Mesendoderm (in vitro differentiated cells): ENCODE measurements at regions not wholly inside any gene's neighbourhood (a gene's known extent, or its start where the extent isn't known, plus 50 kb on each side); places are given as distances from the start of the nearest gene placed in this dataset.
A peak's percentile ranks its signal among the peaks of the same experiment; 100 is the strongest.

ENCODE experiments used
- DNase-seq: peaks from one replicate; pipeline ENCODE4 v3.0.0; 2013
- H2AK5ac ChIP-seq: 2 replicates; pipeline ENCODE4 v1.6.1; 2013; ENCODE audit warnings: low read length, inconsistent platforms
- H2BK120ac ChIP-seq: 2 replicates; pipeline ENCODE4 v1.6.1; 2013; ENCODE audit warnings: low read depth, mild to moderate bottlenecking, low read length, moderate library complexity, mixed read lengths
- H2BK15ac ChIP-seq: replicated peaks from 2 replicates; pipeline ENCODE4 v1.6.1; 2013; ENCODE audit warnings: low read depth, mild to moderate bottlenecking, moderate library complexity
- H2BK5ac ChIP-seq: 2 replicates; pipeline ENCODE4 v1.6.1; 2013; ENCODE audit warnings: low read length, inconsistent platforms
- H3K18ac ChIP-seq: 2 replicates; pipeline ENCODE4 v1.6.1; 2013; ENCODE audit warnings: mild to moderate bottlenecking, low read length, mixed read lengths
- H3K23ac ChIP-seq: one replicate; pipeline ENCODE4 v1.6.1; 2013; ENCODE audit warnings: low read length
- H3K27ac ChIP-seq: 2 replicates; pipeline ENCODE4 v1.5.1; 2013; ENCODE audit warnings: low read depth, mild to moderate bottlenecking, inconsistent platforms, low read length, moderate library complexity
- H3K27me3 ChIP-seq: 2 replicates; pipeline ENCODE4 v1.6.1; 2013; ENCODE audit warnings: low read length, control low read depth, mild to moderate bottlenecking, inconsistent platforms; ENCODE audit not compliant: insufficient read depth, poor library complexity
- H3K36me3 ChIP-seq: 2 replicates; pipeline ENCODE4 v1.6.1; 2013; ENCODE audit warnings: low read length, inconsistent platforms; ENCODE audit not compliant: control insufficient read depth, insufficient read depth
- H3K4ac ChIP-seq: one replicate; pipeline ENCODE4 v1.6.1; 2013; ENCODE audit warnings: low read depth, mild to moderate bottlenecking, low read length, moderate library complexity
- H3K4me1 ChIP-seq: 2 replicates; pipeline ENCODE4 v1.6.1; 2013; ENCODE audit warnings: low read depth, low read length, inconsistent platforms; ENCODE audit not compliant: control insufficient read depth
- H3K4me2 ChIP-seq: 2 replicates; pipeline ENCODE4 v1.6.1; 2013; ENCODE audit warnings: low read length
- H3K4me3 ChIP-seq: 2 replicates; pipeline ENCODE4 v1.5.1; 2013; ENCODE audit warnings: mild to moderate bottlenecking, low read length
- H3K56ac ChIP-seq: one replicate; pipeline ENCODE4 v1.6.1; 2013; ENCODE audit warnings: low read length
- H3K79me1 ChIP-seq: 2 replicates; pipeline ENCODE4 v1.6.1; 2013; ENCODE audit warnings: low read length, inconsistent platforms
- H3K79me2 ChIP-seq: 2 replicates; pipeline ENCODE4 v1.6.1; 2013; ENCODE audit warnings: mild to moderate bottlenecking, low read length; ENCODE audit not compliant: control insufficient read depth, insufficient read depth
- H3K9ac ChIP-seq: 2 replicates; pipeline ENCODE4 v1.6.1; 2013; ENCODE audit warnings: low read length, inconsistent platforms
- H4K5ac ChIP-seq: one replicate; pipeline ENCODE4 v1.6.1; 2013; ENCODE audit warnings: low read length
- H4K8ac ChIP-seq: one replicate; pipeline ENCODE4 v1.6.1; 2013; ENCODE audit warnings: low read depth, mild to moderate bottlenecking, control low read depth, low read length, moderate library complexity
- whole genome bisulfite sequencing: extraction: QIAGEN DNeasy Blood & Tissue Kit; methylation state at CpG from one replicate; pipeline ENCODE4 v1.1.7; 2013; ENCODE audit warnings: low lambda C conversion rate, missing lambda C conversion rate; ENCODE audit not compliant: insufficient coverage; ENCODE audit errors: extremely low coverage; 5-methylcytosine and 5-hydroxymethylcytosine counted together

DNA sequence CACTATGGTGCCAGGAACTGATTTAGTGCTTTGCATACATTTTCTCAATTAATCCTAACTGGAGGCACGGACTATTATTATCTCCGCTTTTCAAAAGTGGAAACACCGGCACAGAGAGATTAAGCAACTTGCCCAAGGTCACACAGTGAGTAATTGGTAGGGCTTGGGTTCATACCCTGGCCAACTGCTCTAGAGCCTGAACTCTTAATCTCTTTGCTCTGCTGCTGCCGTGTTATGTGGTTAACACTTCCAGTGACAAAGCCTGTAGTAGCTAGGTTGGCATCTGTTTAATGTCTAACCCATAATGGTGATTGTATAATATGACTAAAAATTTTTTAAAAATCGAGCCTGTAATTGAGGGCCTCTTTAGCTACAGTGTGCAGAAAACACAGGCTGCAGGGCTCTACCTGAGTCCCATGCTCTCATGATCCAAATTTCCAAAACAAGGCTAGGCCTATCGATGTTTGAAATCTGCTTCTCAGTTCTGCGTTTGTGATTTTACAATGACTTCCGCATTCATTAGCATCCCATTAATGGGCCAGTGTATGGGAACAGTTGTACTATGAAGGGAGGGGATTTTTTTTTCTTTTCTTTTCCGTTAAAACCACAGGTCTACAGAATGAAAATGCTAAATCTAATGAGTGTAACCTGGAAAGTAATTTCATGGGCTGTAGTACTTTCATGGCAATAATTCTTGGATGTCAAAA, 219.3 kb upstream of the JADE1 start:
- no peak overlapping the region for H2BK120ac ChIP-seq
- no peak overlapping the region for H2AK5ac ChIP-seq
- H3K27me3 ChIP-seq, result no peaks in the 10 kb centered on the region
- no peak overlapping the region for H3K4me3 ChIP-seq
- no peak overlapping the region for H4K5ac ChIP-seq
- no peak overlapping the region for H3K27ac ChIP-seq
- H3K56ac ChIP-seq, result no peak overlapping the region
- no peak overlapping the region for H3K18ac ChIP-seq
- H3K23ac ChIP-seq, result no peak overlapping the region
- H3K79me1 ChIP-seq, result no peaks in the 10 kb centered on the region
- H2BK5ac ChIP-seq, result no peak overlapping the region
- H3K79me2 ChIP-seq, result no peaks in the 10 kb centered on the region
- H3K36me3 ChIP-seq, result no peaks in the 10 kb centered on the region
- no peak overlapping the region for H3K4me2 ChIP-seq
- H3K4ac ChIP-seq, result no peak overlapping the region
- H3K9ac ChIP-seq, result no peak overlapping the region
- no peaks in the 10 kb centered on the region for H3K4me1 ChIP-seq
- no peak overlapping the region for H4K8ac ChIP-seq
- no CpG with 5 or more reads among the region's 9 CpGs for WGBS
- DNase-seq, result no peak
- H2BK15ac ChIP-seq, result no peak overlapping the region

DNA sequence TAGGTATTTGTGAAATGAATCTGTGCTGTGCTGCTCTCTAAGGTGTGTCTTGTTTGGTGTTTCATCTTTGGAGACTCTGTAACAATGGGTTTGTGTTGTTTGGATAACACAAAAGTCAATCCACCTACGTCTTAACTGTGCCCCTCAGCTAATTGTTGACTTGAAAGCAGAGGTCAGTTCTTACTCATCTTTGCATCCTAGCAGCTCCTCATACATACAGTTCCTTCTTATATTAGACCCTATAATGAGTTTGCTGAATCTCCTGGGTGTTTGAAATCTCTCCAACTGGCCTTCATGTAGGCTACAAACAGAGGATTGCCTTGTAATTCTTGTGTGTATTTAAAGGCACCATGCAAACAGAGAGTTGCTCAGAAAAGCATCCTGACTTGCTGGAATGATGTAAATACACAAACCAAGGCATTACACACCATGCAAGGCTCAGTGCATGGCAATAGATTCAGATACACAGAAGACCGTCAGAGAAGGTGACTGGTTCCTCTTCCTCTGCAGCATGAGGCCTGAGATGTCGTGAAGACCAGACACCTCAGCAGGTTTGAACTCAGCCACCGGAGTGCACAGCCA, 220.0 kb upstream of the JADE1 start:
- H2BK5ac ChIP-seq, result no peak overlapping the region

DNA sequence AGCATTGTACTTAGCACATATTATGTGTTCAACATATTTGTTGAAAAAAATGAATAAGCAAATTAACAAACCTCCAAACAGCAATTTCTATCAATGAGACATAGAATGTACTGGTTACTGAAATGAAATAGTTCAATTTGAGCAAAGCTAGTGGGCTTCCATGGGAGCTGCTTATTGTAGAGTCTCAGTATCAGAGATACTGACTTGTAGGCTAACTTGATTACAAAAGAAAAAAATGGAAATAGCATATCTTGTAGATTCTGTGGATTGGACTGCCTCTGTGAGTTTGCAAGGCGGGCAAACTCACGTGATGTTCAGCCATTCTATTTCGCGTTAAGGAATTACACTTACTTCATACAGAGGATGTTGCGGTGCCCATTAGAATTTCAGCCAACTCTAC, 222.1 kb upstream of the JADE1 start:
- Histone ChIP-seq H3K27ac (no peak overlapping the region), H4K8ac (no peak overlapping the region), H3K4ac (no peak overlapping the region), H3K4me1 (no peaks in the 10 kb centered on the region), H2AK5ac (no peak overlapping the region), H3K23ac (no peak overlapping the region), H2BK15ac (no peak overlapping the region), H3K36me3 (no peaks in the 10 kb centered on the region), H3K27me3 (no peaks in the 10 kb centered on the region), H4K5ac (no peak overlapping the region), H3K4me3 (no peak overlapping the region), H2BK120ac (no peak overlapping the region), H3K56ac (no peak overlapping the region), H3K79me2 (no peaks in the 10 kb centered on the region), H3K18ac (no peak overlapping the region), H3K79me1 (no peaks in the 10 kb centered on the region), H3K9ac (no peak overlapping the region), H3K4me2 (no peak overlapping the region), H2BK5ac (no peak overlapping the region)
- no peak for DNase-seq
- no CpG with 5 or more reads among the region's 5 CpGs for whole genome bisulfite sequencing

More for the DNA sequence above, 220.0 kb upstream of the JADE1 start:
- Histone ChIP-seq H3K4me2 (no peak overlapping the region), H2BK15ac (no peak overlapping the region), H3K36me3 (no peaks in the 10 kb centered on the region), H3K4me3 (no peak overlapping the region), H3K27ac (no peak overlapping the region), H2AK5ac (no peak overlapping the region), H3K4me1 (no peaks in the 10 kb centered on the region), H4K8ac (no peak overlapping the region), H3K4ac (no peak overlapping the region), H3K9ac (no peak overlapping the region), H4K5ac (no peak overlapping the region), H3K79me2 (no peaks in the 10 kb centered on the region), H2BK120ac (no peak overlapping the region), H3K27me3 (no peaks in the 10 kb centered on the region), H3K79me1 (no peaks in the 10 kb centered on the region), H3K23ac (no peak overlapping the region), H3K56ac (no peak overlapping the region), H3K18ac (no peak overlapping the region)
- DNase-seq, result no peak
- WGBS, result no CpG with 5 or more reads among the region's 4 CpGs

DNA sequence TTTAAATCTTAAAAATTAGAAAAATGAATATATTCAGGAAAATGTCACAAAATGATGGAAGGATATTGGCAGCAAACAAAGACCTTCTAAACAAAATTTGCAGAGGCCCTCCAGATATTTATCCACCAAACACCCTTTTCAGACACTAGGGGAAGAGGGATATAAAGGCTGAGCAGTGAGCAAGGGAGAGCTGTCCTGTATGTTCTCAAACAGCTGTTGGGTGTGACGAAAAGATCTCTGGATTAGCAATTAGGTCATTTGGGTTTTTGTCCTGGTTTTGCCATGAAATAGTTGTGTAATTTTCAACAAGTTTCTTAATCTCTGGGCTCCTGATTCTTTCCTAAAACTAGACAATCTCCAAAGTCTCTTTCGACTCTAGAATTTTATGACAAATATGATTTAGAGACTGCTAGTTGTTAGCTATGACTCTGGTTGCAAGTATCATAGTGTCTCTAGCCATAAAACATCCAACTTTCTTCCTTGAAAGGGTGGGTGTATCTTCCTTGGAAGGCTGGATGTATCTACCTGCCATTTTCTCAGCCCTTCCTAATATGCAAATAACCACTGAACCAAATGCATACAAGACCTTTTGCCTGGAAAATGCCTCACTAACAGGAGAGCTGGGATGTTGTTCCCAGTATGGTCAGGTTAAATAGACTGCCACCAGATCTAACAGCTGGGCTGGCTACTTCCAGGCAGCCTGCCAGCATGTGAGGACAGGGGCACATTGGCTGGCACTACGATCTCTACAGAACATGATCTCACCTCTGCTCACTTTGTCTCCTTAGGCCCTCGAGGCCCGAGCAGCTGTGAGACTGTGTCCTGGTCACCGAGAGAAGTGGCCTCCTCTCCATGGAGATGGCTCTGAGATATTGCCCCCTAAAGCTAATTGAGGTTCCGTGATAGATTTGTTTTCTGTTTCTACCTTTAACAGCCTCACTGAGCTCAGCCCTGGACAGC, 225.5 kb upstream of the JADE1 start:
- no peaks in the 10 kb centered on the region for H3K36me3 ChIP-seq
- no peak overlapping the region for H3K56ac ChIP-seq
- no peak overlapping the region for H4K5ac ChIP-seq
- no peak overlapping the region for H2BK120ac ChIP-seq
- no peaks in the 10 kb centered on the region for H3K4me1 ChIP-seq
- no peak overlapping the region for H3K23ac ChIP-seq
- H2BK5ac ChIP-seq, result no peak overlapping the region
- no peak overlapping the region for H4K8ac ChIP-seq
- H3K27ac ChIP-seq, result no peak overlapping the region
- H3K79me2 ChIP-seq, result no peaks in the 10 kb centered on the region
- no peak overlapping the region for H2AK5ac ChIP-seq
- no peak for DNase-seq
- H3K4me2 ChIP-seq, result no peak overlapping the region
- H3K79me1 ChIP-seq, result no peaks in the 10 kb centered on the region
- WGBS, result no CpG with 5 or more reads among the region's 7 CpGs
- H3K27me3 ChIP-seq, result no peaks in the 10 kb centered on the region
- no peak overlapping the region for H3K4me3 ChIP-seq
- H3K9ac ChIP-seq, result no peak overlapping the region
- no peak overlapping the region for H3K4ac ChIP-seq
- H2BK15ac ChIP-seq, result no peak overlapping the region
- H3K18ac ChIP-seq, result peak overlapping the region; percentile 45

DNA sequence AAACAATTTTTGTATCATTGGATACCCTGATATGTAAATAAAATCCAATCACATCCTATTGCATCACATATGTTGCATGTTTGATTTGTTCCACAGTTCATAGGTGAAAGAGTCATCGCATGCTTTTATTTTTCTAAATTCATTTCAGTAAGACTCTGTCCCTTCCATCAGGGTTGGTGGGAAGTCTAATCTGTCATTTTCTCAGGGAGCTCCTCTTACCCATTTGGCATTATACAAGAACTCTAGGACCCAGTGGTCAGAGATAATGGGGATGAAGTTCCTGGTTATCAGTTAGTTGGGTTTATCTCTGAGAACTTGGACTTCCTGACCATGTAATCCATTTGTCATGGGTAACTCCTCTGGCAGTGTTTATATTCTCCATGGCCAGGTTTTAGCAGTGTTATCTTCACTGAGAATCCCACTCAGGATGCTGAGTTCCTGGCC, 227.1 kb upstream of the JADE1 start:
- no peak overlapping the region for H3K23ac ChIP-seq
- no peak overlapping the region for H4K5ac ChIP-seq
- H3K4me3 ChIP-seq, result no peak overlapping the region
- H3K56ac ChIP-seq, result no peak overlapping the region
- no peak overlapping the region for H2BK120ac ChIP-seq
- H3K79me1 ChIP-seq, result no peaks in the 10 kb centered on the region
- no peaks in the 10 kb centered on the region for H3K4me1 ChIP-seq
- no peak overlapping the region for H3K27ac ChIP-seq
- no peak overlapping the region for H2BK15ac ChIP-seq
- H3K27me3 ChIP-seq, result no peaks in the 10 kb centered on the region
- DNase-seq, result peak; percentile 64
- H4K8ac ChIP-seq, result no peak overlapping the region
- H3K36me3 ChIP-seq, result no peaks in the 10 kb centered on the region
- no peak overlapping the region for H3K18ac ChIP-seq
- H2AK5ac ChIP-seq, result no peak overlapping the region
- no peak overlapping the region for H3K9ac ChIP-seq
- H3K4ac ChIP-seq, result no peak overlapping the region
- no peak overlapping the region for H2BK5ac ChIP-seq
- no peak overlapping the region for H3K4me2 ChIP-seq
- H3K79me2 ChIP-seq, result no peaks in the 10 kb centered on the region
- no CpG with 5 or more reads among the region's 1 CpG for WGBS
